Neural progenitor cell (in vitro differentiated cells): ENCODE measurements at regions not wholly inside any gene's neighbourhood (a gene's known extent, or its start where the extent isn't known, plus 50 kb on each side); places are given as distances from the start of the nearest gene placed in this dataset.

ENCODE experiments used
- CTCF ChIP-seq: fragments of 200-600 bp; sonication (generic); IDR thresholded peaks from 2 replicates; pipeline ENCODE4 v1.5.1; 2017; ENCODE audit warnings: antibody characterized with exemption, mild to moderate bottlenecking
- EZH2 ChIP-seq: fragments of 200-600 bp; sonication (generic); IDR thresholded peaks from 2 replicates; pipeline ENCODE4 v1.6.1; 2017; ENCODE audit warnings: antibody characterized with exemption, mild to moderate bottlenecking, moderate library complexity
- EZH2phosphoT487 ChIP-seq: fragments of 200-600 bp; sonication (generic); IDR thresholded peaks from 2 replicates; pipeline ENCODE4 v1.6.1; 2017; ENCODE audit warnings: antibody characterized with exemption

GRCh38 chr15:97653896-97654295 is 306.6 kb upstream of the ARRDC4 start:
- TF ChIP-seq CTCF, result no peak
- TF ChIP-seq EZH2phosphoT487, result no peak
- TF ChIP-seq EZH2, result no peak
